GM19351 (cell line): ENCODE measurements at regions not wholly inside any gene's neighbourhood (a gene's known extent, or its start where the extent isn't known, plus 50 kb on each side); places are given as distances from the start of the nearest gene placed in this dataset.
A peak's percentile ranks its signal among the peaks of the same experiment; 100 is the strongest.

Source experiments
- ATAC-seq: cut with Tn5 transposase; IDR thresholded peaks from one replicate; pipeline ENCODE4 v1.9.1; 2021; ENCODE audit warnings: mild to moderate bottlenecking, moderate library complexity; ENCODE audit not compliant: unreplicated experiment

GRCh38 chr5:97538912-97539311, 355.9 kb upstream of the RIOK2 start:
- no peak for ATAC-seq

- no peak for ATAC-seq
Observed at GRCh38 chr5:97541864-97542263, 358.8 kb upstream of the RIOK2 start.

DNA sequence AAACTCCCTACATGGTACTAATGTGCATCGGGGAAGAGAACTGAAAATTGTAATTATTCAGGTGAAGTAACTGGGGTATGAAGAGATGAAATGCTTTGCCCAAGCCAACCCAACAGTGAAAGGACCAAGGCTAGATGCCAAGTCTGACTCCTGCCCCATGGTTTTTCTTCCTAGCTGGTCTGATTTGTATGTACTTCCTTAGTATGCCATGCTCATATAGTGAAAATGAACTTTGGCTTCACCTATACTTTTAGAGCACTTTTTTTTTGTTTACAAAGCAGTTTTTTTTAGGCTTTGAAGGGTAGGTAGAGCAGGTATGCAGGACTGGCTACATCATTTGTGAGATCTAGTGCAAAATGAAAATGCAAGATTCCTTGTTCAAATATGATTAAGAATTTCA, 359.4 kb upstream of the RIOK2 start:
- no peak for ATAC-seq

- no peak for ATAC-seq
Observed at GRCh38 chr5:97543166-97543565, 360.1 kb upstream of the RIOK2 start.

GRCh38 chr5:97544240-97544639, 361.2 kb upstream of the RIOK2 start:
- ATAC-seq: no peak

GRCh38 chr5:97544678-97545077, 361.6 kb upstream of the RIOK2 start:
- ATAC-seq: no peak

DNA sequence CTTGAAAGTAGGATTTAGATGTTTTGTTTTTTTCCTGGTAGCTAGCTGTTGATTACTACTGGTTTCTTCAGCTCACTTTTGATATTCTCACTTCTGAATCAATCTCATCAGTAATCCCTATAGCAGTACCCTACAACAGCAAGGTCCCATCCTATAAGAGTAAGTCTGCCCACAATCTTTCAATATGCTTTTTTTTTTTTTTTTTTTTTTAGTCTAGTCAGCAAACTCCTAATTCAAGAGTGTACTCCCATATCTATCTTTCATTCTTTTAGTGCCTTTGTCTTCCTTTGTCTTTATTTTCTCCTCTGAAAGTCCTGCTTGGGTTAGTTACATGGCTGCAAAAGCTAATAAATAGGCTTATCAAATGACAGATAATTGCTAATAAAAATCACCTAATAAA, 362.4 kb upstream of the RIOK2 start:
- ATAC-seq: no peak

- ATAC-seq: no peak
Observed at GRCh38 chr5:97545886-97546535, 363.0 kb upstream of the RIOK2 start.

- ATAC-seq: no peak
Observed at GRCh38 chr5:97547430-97547829, 364.4 kb upstream of the RIOK2 start.

- peak; percentile 86 for ATAC-seq
Observed at GRCh38 chr5:97547999-97548738, 365.1 kb upstream of the RIOK2 start.

DNA sequence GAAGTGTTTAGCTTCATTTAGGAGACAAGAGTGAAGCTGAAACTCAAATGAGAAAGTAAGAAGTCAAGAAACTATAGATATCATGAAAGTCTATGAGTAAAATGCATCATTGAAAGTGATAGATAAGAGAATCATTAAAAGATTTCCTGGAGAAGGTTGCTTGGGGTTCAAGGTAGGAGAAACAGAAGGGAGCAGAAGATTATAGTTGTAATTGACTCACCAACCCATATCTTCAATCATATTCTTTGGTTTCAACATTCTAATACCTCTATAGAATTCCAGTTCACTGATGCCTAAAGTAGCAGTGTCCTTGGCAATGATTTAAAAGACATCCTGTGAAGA, 365.7 kb upstream of the RIOK2 start:
- no peak for ATAC-seq

- no peak for ATAC-seq
Observed at GRCh38 chr5:97549496-97549895, 366.4 kb upstream of the RIOK2 start.

- ATAC-seq: no peak
Observed at GRCh38 chr5:97550164-97550563, 367.1 kb upstream of the RIOK2 start.

DNA sequence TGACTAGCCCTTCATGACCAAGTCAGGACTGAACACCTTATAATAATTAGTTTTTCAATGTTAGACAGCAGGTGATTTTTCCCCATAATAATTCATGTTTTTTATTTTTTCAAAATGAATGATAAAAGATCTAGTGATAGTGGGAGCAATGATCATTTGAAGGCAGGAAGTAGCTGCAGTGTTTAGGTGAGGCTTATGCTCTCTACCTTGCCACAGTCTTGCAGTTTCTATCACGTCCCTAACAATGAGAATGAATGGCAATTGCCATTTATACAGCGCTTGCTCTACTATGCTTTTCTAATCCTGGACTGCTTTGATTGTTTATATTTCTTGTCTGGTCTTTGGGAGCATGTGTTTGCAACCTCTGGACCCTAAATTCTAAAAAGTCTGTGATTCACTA, 367.8 kb upstream of the RIOK2 start:
- no peak for ATAC-seq

DNA sequence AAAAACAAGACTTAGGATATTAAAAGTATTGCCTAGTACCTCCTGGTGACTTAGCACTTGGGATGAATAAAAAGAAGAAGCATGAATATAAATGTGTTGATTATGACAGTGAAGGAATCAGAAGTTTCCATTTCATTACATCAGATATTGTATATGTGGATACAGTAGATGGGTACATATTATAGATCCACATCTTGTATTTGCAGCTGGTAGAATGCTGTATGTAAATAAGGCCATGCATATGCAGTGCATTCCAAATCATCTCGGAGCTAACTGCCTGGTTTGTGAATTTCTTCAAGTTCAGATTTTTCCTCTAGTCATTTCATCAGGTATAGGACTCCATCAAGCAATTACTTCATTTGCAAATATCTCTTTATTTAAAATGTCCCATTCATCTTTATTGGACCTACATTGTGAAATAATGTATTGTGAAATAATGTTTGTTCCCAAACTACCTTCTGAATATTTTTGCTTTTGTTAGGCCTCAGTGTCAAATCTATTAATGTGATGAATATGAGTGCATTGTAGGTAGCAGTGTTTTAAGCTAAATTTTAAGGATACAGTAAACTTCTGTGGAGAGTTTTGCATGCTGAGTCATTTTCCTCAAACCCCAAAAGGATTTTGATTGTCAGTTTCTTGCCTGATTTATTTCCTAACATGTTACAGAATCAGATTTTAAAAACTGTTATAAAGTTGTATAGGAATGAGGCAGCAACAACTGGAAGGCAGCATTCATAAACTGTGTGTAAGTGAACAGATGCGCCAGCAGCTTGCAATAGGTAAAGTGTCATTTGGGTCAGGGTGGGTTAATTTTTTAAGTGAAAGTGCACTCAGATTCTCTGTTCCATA, 370.8 kb upstream of the RIOK2 start:
- ATAC-seq: no peak

GRCh38 chr5:97554977-97555643, 372.1 kb upstream of the RIOK2 start:
- no peak for ATAC-seq

DNA sequence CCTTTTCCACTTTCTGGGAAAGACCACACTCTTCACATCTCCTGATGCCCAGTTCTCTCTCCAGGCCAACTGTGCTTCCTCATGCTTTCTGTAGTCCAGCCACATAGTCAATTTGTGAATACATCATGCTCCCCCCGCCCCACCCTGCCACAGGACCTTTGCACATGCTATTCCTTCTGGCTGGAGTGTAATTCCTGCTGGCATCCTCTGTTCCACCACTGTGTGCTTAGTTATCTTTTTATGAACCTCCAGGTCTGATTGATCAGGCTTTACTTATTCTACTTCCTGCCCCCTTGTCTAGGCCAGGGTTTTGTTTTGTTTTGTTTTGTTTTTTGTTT, 372.6 kb upstream of the RIOK2 start:
- no peak for ATAC-seq

- no peak for ATAC-seq
Observed at GRCh38 chr5:97559827-97560598, 377.0 kb upstream of the RIOK2 start.

DNA sequence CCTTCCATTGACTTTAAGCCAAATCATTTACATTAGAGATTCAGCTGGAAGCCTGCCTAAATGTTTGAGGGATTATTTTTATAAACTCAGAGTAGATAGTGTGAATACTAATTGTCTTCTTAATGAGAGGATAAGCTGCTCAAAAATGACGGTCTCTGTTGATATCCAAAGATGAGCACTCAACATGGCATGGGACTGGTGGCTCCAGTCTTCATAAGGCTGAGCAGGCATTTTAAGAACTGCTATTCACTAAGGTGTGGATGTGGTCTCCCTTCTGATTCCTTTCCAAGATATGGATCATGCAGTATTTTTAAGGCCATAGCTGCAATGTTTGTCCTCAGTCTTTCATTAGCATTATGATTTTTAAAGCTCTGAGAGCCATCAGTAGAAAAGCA, 377.5 kb upstream of the RIOK2 start:
- ATAC-seq: no peak

DNA sequence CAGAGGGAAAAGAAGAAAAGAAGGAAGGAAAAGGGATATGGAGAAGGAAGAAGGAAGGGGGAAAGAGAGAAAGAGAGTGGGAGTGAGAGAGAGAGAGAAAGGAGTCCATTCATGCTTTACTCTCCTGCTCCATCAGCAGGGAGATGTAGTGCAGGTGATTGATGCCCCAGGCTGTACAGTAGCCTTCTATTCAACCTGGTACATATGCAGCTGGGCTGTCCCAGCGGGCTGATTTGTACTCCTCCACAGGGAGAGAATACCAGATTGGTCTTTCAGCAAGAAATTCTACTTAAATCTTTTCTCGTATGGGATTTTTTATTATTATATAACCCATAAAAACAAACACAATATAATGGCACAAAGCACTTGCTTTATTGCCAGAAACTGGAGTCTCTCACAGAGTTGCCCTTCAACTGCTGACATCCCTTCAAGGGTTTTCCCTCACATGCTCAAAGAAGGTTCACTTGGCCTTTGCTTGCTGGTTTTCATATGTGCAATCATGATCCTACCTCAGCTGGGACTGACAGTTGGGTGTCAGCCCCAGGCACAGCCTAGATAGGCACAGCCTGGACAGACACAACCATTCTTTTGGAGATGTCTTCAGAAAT, 380.1 kb upstream of the RIOK2 start:
- no peak for ATAC-seq
